Stimulated activated CD8-positive, alpha-beta memory T cell treated with anti-CD3 and anti-CD28 coated beads, Interleukin-15, amount 100 ng/mL, for 48 hours (primary cell): ENCODE measurements at regions not wholly inside any gene's neighbourhood (a gene's known extent, or its start where the extent isn't known, plus 50 kb on each side); places are given as distances from the start of the nearest gene placed in this dataset.

Source experiments
- DNase-seq, 2 donors: peaks; one replicate each; pipeline ENCODE4 v3.0.0-alpha.2; 2020; ENCODE audit warnings: low read depth in 2 of 2

- DNase-seq, result no peak
These were observed 365.8 kb downstream of the FGFR2 start for GRCh38 chr10:121232494-121232893.

DNA sequence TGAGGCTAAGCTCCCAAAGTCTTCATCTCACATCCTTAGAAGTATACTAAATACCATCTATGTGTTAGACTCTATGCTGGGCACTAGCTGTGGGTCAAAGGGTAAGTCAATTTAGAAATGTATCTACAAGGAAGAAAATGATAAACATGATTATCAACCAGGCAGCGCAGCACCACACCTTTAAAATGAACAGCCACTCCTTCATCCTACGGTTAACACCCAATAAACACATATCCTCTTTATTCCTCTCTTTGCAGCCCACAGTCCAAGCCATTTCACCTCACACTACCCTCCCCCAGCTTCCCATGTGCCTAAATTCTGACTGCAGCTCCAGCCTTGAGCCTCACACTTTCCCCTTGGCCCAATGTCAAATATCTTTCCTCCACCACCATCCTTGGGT is 362.6 kb downstream of the FGFR2 start:
- DNase-seq, result no peak

DNA sequence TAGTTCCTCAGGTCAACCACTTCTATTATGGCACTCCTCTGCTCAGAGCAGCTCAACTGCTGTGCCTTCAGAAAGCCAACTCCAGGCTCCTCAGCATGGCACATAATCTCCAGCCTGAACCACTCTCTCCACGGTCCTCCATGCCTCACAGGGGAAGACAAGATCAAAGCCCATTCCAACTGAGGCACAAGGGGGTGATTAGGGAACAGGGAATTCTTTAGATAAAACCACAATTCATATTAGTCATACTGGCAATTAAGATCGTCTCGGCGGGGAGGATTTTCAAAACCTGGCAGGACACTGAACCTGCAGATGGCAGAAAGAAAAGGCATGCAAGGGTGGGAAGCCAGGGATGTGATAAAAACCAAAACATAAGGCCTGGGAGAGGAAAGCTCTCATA is 361.6 kb downstream of the FGFR2 start:
- DNase-seq, result no peak

- DNase-seq, result no peak
These were observed 360.5 kb downstream of the FGFR2 start for GRCh38 chr10:121237718-121238117.

DNA sequence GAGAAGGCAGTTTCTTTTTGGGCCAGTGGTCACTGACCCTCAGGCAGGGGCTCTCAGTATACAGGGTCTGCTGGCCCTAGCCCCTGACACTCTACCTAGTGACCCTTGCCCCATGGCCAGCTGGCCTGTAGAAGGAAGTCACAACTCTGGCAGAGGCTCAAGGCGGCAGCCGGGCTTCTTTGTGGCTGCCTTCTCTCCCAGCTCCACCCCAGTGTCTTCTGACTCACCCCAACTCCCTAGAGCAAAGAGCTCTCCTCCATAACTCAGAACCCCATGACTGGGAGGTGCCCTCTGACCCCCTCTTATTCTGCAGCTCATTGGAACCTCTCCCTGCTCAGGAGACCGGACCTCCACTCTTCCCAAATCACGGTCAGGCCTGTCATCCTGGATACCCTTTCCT is 358.2 kb downstream of the FGFR2 start:
- no peak for DNase-seq

DNA sequence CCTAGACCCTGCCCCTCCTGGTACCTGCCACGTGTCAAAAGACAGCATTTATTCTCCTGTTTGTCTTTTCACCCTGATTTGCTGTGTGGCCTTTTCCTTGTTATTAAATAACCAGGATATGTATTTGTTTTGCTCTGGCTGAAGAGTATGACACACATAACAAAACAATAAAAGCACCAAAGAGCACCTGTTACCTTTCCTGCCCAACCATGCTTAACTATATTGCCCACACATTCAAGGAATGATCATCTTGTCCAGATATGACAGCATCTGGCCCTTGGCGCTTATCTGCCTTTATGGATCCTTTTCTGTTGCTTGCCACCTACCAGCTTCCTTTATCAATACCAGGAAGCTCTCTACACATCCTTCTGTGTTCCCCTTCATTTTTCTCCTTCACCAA is 357.7 kb downstream of the FGFR2 start:
- DNase-seq, result no peak

DNA sequence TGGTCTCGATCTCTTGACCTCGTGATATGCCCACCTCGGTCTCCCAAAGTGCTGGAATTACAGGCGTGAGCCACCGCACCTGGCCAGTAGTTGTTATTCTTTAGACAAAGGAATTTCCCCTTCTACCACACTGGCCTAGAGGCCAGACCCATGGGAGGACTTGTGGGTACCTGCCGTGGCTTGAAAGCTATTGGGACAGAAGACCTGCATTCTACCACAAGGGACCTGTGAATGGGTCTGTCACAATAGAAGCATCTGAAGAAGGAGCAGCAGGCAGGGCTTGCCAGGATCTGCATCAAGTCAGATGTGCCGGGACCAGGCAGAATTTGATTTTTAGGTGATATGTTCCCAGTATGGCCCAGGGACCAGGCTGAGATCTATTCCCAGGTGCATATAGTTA is 356.9 kb downstream of the FGFR2 start:
- DNase-seq, result no peak

GRCh38 chr10:121242741-121243608 is 355.3 kb downstream of the FGFR2 start:
- no peak for DNase-seq

GRCh38 chr10:121243609-121244241 is 354.5 kb downstream of the FGFR2 start:
- no peak for DNase-seq

DNA sequence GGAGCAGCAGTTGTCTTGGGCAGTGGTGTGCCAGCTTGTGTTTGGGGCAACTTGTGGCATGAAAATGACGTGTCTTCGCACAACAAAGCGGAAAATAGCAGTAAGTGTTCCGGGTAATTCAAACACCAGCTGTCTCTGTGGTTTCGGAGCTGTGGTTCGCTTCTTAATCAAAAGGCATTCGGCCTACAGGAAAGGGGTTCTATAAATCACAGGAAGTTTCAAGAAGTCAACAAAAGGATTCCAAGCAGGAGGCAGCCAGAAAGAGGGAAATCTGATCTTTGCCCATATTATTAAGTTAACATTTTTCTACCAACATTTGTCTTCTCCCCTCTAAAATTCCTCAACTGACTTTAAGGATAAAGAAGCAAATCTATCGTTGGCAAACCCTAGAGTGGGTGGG is 353.4 kb downstream of the FGFR2 start:
- no peak for DNase-seq

DNA sequence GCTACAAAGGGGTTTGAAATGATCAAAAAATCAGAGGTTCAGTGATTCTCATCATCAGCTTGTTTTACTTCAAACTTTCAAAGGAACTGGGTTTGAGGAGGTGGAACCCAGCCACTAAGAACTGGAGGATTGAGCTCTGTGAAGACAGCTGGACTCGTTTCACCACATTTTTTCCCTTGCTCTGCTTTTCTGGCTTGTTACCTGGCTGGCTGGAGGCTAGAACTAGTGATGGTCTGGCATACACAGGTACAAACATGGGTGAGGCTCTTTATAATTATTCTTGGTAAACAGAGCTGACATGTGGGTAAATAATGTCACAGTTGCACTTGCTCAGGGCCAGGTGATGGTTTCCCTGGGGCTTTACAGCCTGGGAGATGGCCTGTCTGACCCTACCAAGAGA is 352.5 kb downstream of the FGFR2 start:
- no peak for DNase-seq

GRCh38 chr10:121248266-121248665 is 350.0 kb downstream of the FGFR2 start:
- DNase-seq, result no peak

DNA sequence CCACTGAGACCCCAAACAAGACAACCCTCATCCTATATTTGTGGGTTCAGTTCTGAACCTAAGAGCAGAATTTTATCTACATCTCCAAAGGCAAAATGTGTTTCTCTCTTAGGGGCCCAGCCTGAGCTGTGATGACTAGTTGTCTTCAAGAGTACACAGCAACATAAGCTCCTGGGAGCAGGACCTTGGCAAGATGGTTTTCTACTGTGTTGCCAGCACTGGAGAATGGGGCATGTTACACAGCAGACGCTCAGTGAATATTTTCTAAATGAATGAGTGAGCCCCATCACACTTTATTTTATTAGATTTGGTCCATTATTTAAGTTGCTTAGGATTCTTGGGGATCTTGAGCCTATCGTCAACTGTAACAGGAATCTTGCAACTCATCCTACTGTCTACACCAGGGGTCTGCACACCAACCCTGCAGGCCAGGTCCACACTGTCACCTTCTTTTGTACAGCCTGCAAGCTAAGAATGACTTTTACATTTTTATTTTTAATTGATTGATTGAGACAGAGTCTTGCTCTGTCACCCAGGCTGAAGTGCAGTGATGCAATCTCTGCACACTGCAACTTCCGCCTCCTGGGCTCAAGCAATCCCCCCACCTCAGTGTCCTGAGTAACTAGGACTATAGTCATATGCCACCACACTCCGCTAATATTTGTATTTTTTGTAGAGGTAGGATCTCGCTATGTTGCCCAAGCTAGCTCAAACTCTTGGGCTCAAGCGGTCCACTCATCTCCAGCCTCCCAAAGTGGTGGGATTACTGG is 347.1 kb downstream of the FGFR2 start:
- DNase-seq, result no peak

DNA sequence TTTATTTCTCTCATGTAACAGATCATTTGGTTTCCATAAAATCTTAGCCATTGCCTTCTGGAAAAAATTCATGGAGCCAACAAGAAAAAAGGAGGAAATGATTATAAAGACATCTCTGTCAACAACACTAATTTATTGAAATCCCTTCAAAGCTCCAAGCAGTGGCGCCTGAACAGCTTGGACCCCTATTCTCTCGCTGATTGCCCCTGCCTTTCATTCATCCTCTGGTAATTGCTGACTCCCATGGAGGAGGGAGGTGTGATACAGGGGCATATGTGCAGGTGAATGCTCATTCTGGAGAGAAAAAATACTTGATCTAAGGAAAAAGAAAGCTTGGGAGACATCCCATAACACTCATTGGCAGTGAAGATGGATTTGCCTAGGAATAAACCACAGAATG is 345.5 kb downstream of the FGFR2 start:
- DNase-seq, result no peak

DNA sequence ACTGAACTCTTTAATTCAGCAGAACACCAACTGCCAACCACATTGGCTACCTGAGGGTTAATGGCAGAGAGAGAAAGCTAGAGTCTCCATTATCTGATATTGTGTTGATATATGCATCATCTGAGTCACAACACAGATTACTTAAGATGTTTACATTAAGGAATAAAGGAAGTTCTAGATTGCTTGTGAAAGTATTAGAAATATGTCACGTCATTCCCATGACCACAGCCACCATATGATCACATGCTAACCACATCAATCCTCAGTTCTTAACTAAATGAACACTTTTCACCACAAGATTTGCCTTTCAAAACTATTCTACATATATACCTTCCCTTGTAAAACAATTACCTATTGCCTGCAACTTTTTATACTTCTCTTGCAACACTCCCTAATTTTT is 337.9 kb downstream of the FGFR2 start:
- DNase-seq, result no peak

DNA sequence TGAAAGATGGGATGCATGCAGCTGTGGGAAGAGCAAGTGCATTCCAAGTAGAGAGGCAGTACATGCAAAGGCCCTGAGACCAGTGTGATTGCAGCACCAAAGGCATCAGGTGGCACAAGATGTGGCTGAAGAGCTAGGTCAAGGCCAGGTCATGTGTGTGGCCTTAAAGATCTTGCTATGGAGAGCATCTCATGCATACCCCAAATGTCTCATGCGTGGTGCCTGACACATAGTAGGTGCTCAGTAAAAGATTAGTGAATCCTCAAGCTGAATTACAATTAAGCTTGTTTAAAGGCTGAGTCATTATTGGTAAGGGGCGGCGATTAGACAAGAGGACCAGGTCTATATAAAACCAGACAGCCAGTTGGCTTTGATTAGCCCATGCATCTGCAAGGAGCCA is 336.6 kb downstream of the FGFR2 start:
- DNase-seq, result no peak

GRCh38 chr10:121262774-121263430 is 335.3 kb downstream of the FGFR2 start:
- no peak for DNase-seq

DNA sequence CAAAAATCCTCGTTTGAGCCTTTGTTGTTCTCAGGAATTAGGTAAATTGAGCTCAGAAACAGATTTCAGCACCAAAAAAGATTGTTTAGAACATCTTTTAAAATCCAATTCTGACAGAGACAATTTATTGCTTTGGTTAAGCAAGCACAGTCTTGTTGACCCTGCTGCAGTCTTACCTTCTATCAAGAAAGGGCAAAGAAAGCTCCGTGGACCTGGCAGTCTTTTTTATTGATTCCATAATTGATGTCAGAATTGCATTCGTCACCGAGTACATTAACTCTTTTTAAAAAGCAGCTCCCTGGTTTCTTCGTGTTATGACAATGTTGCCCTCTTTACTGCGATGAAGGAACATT is 334.8 kb downstream of the FGFR2 start:
- no peak for DNase-seq

DNA sequence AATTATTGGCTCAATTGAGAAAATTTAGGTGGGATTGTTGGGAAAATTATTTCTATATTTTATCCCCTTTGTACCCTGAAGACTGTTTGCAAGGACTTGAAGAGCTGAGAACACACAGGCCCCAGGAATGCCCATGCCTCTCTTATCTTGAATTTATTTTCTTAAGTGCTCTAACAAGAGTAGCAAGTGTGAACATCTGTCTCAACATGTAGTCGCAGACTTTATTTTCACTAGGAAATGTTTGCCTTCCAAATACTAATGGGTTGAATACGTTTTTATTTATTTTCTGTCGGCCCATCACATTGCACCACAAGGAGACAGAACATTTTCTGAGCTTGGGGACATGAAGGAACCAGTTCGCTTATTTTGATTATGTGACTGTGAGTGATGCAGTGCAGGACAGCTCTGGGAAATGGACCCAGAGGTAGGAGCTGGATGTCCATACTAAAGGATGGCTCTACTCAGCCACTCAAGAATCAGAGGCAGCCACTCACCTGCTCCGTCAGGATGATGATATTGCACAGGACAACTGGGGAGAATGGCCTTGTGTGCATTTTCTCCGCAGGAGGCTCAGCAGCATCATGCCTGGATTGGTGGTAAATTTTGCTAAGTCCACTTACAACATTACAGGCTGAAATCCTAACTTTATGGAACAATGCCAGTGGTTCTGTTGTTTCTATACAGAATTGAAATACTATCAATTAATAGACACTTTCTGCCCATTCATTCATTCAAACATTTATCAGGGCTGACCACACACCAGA is 332.7 kb downstream of the FGFR2 start:
- no peak for DNase-seq

- DNase-seq, result no peak
These were observed 331.9 kb downstream of the FGFR2 start for GRCh38 chr10:121266370-121266769.

- no peak for DNase-seq
These were observed 330.8 kb downstream of the FGFR2 start for GRCh38 chr10:121267236-121268003.
